ENCODE measurements at regions not wholly inside any gene's neighbourhood (a gene's known extent, or its start where the extent isn't known, plus 50 kb on each side); places are given as distances from the start of the nearest gene placed in this dataset.
"Not testable (repeated sequence)": the region's sequence is repeated elsewhere in the genome, so short reads cannot be mapped to it uniquely, and the experiment has no call there.

DNA sequence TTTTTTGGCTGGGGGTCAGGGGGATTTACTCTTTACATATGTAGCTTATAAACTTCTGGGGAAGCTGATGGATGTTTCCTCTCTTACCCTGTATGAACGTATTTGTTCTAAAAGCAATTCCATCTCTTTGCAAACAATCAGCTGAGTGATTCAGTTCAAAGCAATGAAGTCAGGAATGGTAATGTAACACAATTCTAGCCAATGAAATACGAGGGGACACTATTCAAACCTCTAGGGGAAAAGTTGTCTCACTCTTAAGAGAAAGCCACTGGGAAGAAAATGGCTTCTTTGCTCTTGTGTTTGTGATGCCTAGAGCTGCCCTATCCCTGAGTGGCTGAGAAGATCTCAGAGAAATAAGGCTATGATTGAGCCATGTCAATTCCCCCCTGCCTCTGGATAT lies 134.8 kb upstream of the SEMA3C start:
- H3K4me3 ChIP-seq (ENCODE audit: low read depth, low read length), result no peak overlapping the region
- TF ChIP-seq CTCF (IDR thresholded peaks at IDR 0.05; ENCODE audit: low read depth, low read length, missing control alignments), result no peak
- in situ Hi-C loops (cut with HindIII; ENCODE audit: low sequenced_read_pairs), result no loop called here
- no peak for DNase-seq (ENCODE audit: low read depth)

- in situ Hi-C loops (cut with HindIII; ENCODE audit: low sequenced_read_pairs), result no loop called here
- H3K4me3 ChIP-seq (ENCODE audit: low read depth, low read length), result no peak overlapping the region
Measured at GRCh38 chr7:81051811-81052413, 133.1 kb upstream of the SEMA3C start.

GRCh38 chr7:81045491-81046030 lies 126.7 kb upstream of the SEMA3C start:
- no peak for TF ChIP-seq CTCF (IDR thresholded peaks at IDR 0.05; ENCODE audit: low read depth, low read length, missing control alignments)
- no peak overlapping the region for H3K4me3 ChIP-seq (ENCODE audit: low read depth, low read length)
- in situ Hi-C loops (cut with HindIII; ENCODE audit: low sequenced_read_pairs), result no loop called here
- DNase-seq (ENCODE audit: low read depth), result no peak

More at GRCh38 chr7:81051811-81052413, 133.1 kb upstream of the SEMA3C start:
- no peak for TF ChIP-seq CTCF (IDR thresholded peaks at IDR 0.05; ENCODE audit: low read depth, low read length, missing control alignments)
- DNase-seq (ENCODE audit: low read depth), result no peak

- in situ Hi-C loops (cut with HindIII; ENCODE audit: low sequenced_read_pairs); H3K4me3 ChIP-seq (ENCODE audit: low read depth, low read length); DNase-seq (ENCODE audit: low read depth): not testable (repeated sequence)
Measured at GRCh38 chr7:81042646-81043045, 123.8 kb upstream of the SEMA3C start.

DNA sequence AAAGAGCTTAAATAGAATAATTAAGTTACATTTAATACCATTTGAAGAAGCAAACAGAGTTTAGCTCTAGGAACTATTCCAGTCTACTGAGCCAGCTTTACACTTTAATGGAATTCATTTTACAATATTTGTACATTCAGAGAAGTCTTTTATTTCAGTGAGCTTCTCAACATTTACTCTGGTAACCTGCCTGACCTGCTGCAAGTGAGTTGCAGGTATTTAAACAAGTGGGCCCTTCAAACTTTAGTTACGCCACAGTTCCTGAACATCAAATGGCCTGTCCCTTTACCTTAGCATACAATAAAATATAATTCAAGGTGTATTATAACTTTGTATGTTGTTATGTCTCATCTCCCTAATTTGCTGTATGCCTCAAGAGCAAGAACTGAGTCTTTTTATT lies 121.6 kb upstream of the SEMA3C start:
- TF ChIP-seq CTCF (IDR thresholded peaks at IDR 0.05; ENCODE audit: low read depth, low read length, missing control alignments), result no peak
- in situ Hi-C loops (cut with HindIII; ENCODE audit: low sequenced_read_pairs), result no loop called here
- no peak overlapping the region for H3K4me3 ChIP-seq (ENCODE audit: low read depth, low read length)
- DNase-seq (ENCODE audit: low read depth), result no peak

- no peak for TF ChIP-seq CTCF (IDR thresholded peaks at IDR 0.05; ENCODE audit: low read depth, low read length, missing control alignments)
- no peak overlapping the region for H3K4me3 ChIP-seq (ENCODE audit: low read depth, low read length)
- in situ Hi-C loops (cut with HindIII; ENCODE audit: low sequenced_read_pairs), result no loop called here
- DNase-seq (ENCODE audit: low read depth), result no peak
Measured at GRCh38 chr7:81036871-81037270, 118.0 kb upstream of the SEMA3C start.

- H3K4me3 ChIP-seq (ENCODE audit: low read depth, low read length), result no peak overlapping the region
- no peak for TF ChIP-seq CTCF (IDR thresholded peaks at IDR 0.05; ENCODE audit: low read depth, low read length, missing control alignments)
- in situ Hi-C loops (cut with HindIII; ENCODE audit: low sequenced_read_pairs), result no loop called here
- no peak for DNase-seq (ENCODE audit: low read depth)
Measured at GRCh38 chr7:81036057-81036456, 117.2 kb upstream of the SEMA3C start.

All from astrocyte of the cerebellum (primary cell).